H1 (cell line): ENCODE measurements at regions not wholly inside any gene's neighbourhood (a gene's known extent, or its start where the extent isn't known, plus 50 kb on each side); places are given as distances from the start of the nearest gene placed in this dataset.

Experiments
- MAX ChIP-seq: IDR thresholded peaks from 2 replicates; pipeline ENCODE4 v1.6.1; 2012; ENCODE audit warnings: inconsistent platforms
- RFX5 ChIP-seq: IDR thresholded peaks from 2 replicates; pipeline ENCODE4 v1.6.1; 2011; ENCODE audit warnings: low read depth, low read length, improper control_type of control experiment, borderline replicate concordance
- SIRT6 ChIP-seq: IDR thresholded peaks from one replicate; pipeline ENCODE4 v1.7.1; 2012; ENCODE audit warnings: low read length, inconsistent platforms
- USF2 ChIP-seq: IDR thresholded peaks from 2 replicates; pipeline ENCODE4 v1.6.1; 2011; ENCODE audit warnings: low read length, improper control_type of control experiment

GRCh38 chr1:83064589-83065242 is 934.2 kb downstream of the TTLL7 start (continued):
- TF ChIP-seq SIRT6 = no peak
- no peak for TF ChIP-seq MAX
- TF ChIP-seq USF2 = no peak
- no peak for TF ChIP-seq RFX5
- TF ChIP-seq, all 59 proteins: peak for 0
